Vagina (tissue), 2 donors: ENCODE measurements at regions not wholly inside any gene's neighbourhood (a gene's known extent, or its start where the extent isn't known, plus 50 kb on each side); places are given as distances from the start of the nearest gene placed in this dataset.

ENCODE experiments used
- POLR2A ChIP-seq, 2 donors: fragments of 450-650 bp; IDR thresholded peaks; one replicate each; pipeline ENCODE4 v1.6.1; 2017; ENCODE audit warnings: antibody characterized with exemption in 2 of 2, mild to moderate bottlenecking in 2 of 2, moderate library complexity in 2 of 2
- TF ChIP-seq, protein P1 (sequence below), 3 experiments: fragments of 450-650 bp in 2 of 3; fragments of 200-600 bp in 1 of 3; sonication (generic) in 1 of 3; IDR thresholded peaks; one replicate each; pipeline ENCODE4 v1.5.1; 2017 to 2019; ENCODE audit warnings: antibody characterized with exemption in 3 of 3, mild to moderate bottlenecking in 2 of 3, moderate library complexity in 2 of 3

DNA sequence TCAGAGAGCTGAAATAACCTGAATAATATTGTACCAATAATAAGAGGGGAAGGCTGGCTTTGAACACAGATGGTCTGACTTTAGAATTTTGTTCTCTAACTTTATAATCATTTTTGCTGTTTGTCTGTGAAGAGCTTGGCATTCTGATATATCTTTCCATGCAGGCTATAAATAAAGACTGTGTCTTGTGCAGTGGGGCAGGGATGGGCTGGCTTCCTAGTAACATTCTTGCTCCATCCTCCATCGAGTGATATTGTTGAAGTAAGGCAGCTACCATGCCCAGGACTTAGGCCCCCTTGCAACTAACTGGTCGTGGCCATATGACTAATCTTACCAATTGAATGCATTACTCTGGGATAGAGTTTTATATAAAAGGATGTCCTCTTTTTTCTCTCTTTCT lies 234.7 kb upstream of the IRX3 start:
- TF ChIP-seq, protein P1, sequence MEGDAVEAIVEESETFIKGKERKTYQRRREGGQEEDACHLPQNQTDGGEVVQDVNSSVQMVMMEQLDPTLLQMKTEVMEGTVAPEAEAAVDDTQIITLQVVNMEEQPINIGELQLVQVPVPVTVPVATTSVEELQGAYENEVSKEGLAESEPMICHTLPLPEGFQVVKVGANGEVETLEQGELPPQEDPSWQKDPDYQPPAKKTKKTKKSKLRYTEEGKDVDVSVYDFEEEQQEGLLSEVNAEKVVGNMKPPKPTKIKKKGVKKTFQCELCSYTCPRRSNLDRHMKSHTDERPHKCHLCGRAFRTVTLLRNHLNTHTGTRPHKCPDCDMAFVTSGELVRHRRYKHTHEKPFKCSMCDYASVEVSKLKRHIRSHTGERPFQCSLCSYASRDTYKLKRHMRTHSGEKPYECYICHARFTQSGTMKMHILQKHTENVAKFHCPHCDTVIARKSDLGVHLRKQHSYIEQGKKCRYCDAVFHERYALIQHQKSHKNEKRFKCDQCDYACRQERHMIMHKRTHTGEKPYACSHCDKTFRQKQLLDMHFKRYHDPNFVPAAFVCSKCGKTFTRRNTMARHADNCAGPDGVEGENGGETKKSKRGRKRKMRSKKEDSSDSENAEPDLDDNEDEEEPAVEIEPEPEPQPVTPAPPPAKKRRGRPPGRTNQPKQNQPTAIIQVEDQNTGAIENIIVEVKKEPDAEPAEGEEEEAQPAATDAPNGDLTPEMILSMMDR (IDR thresholded peaks at IDR 0.05), result no peak
- no peak for TF ChIP-seq POLR2A (IDR thresholded peaks at IDR 0.05)
